Colonic mucosa (tissue), 4 donors: ENCODE measurements at regions not wholly inside any gene's neighbourhood (a gene's known extent, or its start where the extent isn't known, plus 50 kb on each side); places are given as distances from the start of the nearest gene placed in this dataset.

Source experiments
- DNase-seq: peaks from one replicate; pipeline ENCODE4 v3.0.0-alpha.2; 2020
- H3K27ac ChIP-seq: fragments of 200-600 bp; one replicate; pipeline ENCODE4 v1.8.0; 2021
- H3K27me3 ChIP-seq: fragments of 200-600 bp; one replicate; pipeline ENCODE4 v1.8.0; 2021
- H3K36me3 ChIP-seq: fragments of 200-600 bp; one replicate; pipeline ENCODE4 v1.8.0; 2021
- H3K4me1 ChIP-seq: fragments of 200-600 bp; one replicate; pipeline ENCODE4 v1.8.0; 2021; ENCODE audit warnings: mild to moderate bottlenecking
- H3K4me3 ChIP-seq: fragments of 200-600 bp; one replicate; pipeline ENCODE4 v1.8.0; 2021
- H3K9ac ChIP-seq, 2 donors: one replicate each; pipeline ENCODE4 v1.7.0; 2013; ENCODE audit warnings: control low read depth in 2 of 2, low read depth in 2 of 2, low read length in 2 of 2
- H3K9me3 ChIP-seq: fragments of 200-600 bp; one replicate; pipeline ENCODE4 v1.8.0; 2021
- intact Hi-C: fragments of 100-400 bp; cut with DNase I; formaldehyde crosslinking; loops from one replicate; pipeline ENCODE4 v1.14.1; 2022
- TF ChIP-seq, protein P1 (sequence below): fragments of 200-600 bp; IDR thresholded peaks from one replicate; pipeline ENCODE4 v1.8.0; 2022; ENCODE audit warnings: antibody characterized with exemption, mild to moderate bottlenecking
- donor health status: healthy.
- donor health status: DM: no; HTN: no; CAD: no.
- donor health status: DM: no; HTN: no; CAD: no.

DNA sequence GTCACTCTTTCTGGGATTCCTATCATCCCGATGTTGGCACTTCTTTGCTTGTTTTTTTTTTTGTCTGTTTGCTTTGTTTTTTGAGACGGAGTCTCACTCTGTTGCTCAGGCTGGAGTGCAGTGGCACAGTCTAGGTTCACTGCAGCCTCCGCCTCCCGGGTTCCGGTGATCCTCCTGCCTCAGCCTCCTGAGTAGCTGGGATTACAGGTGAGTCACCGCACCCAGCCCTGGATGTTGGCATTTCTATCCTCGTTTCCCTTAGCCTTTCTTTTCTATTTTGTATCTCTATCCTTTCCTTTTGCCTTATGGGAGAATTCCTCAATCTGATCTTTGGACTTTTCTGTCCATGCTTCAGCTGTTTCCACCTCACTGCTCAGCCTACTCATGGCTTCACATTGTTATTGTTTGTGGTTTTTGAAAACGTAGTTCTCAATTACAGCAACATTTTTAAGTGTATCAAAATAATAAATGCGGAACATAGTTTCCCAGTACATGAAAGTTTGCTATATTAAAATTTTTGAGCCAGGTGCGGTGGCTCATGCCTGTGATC, 62.1 kb upstream of the ZNF516 start:
- Histone ChIP-seq H3K4me1 (no peaks in the 10 kb centered on the region), H3K36me3 (no peaks in the 10 kb centered on the region), H3K9ac (no peak overlapping the region), H3K9me3 (no peaks in the 10 kb centered on the region), H3K27ac (no peak overlapping the region), H3K4me3 (no peak overlapping the region), H3K27me3 (no peaks in the 10 kb centered on the region)
- TF ChIP-seq, protein P1, sequence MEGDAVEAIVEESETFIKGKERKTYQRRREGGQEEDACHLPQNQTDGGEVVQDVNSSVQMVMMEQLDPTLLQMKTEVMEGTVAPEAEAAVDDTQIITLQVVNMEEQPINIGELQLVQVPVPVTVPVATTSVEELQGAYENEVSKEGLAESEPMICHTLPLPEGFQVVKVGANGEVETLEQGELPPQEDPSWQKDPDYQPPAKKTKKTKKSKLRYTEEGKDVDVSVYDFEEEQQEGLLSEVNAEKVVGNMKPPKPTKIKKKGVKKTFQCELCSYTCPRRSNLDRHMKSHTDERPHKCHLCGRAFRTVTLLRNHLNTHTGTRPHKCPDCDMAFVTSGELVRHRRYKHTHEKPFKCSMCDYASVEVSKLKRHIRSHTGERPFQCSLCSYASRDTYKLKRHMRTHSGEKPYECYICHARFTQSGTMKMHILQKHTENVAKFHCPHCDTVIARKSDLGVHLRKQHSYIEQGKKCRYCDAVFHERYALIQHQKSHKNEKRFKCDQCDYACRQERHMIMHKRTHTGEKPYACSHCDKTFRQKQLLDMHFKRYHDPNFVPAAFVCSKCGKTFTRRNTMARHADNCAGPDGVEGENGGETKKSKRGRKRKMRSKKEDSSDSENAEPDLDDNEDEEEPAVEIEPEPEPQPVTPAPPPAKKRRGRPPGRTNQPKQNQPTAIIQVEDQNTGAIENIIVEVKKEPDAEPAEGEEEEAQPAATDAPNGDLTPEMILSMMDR: no peak
- intact Hi-C loops: no loop called here
- DNase-seq: no peak

DNA sequence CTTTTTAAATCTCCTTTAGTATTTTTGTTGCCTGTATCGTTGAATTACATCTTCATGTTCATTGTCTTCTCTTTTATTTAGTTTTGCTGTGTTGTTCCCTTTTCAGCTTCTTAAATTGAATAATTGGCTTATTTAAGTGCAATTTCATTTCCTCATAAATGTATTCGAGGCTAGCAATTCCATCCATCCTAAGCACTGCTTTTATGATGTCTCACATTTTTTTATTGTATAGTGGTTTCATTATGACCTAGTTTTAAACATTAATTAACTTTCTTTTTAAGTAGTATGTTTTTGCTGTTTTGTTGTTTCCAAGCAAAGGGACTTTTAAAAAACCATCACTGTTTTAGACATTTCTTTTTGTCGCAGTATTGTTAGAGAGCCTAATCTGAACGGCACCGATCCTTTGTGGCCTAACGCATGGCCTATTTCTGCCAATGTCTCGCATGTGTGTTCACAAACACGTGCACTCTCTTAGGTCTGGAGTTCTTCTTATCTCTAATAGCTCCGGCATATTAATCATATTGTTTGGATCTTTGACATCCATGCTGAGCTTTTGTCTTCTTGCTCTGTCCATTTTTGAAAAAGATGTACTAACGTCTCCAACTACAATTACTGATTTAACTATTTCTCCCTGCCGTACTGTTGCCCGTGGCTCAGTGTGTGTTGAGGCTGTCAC, 59.6 kb upstream of the ZNF516 start:
- no peaks in the 10 kb centered on the region for H3K27me3 ChIP-seq
- intact Hi-C loops: no loop called here
- DNase-seq: no peak
- no peaks in the 10 kb centered on the region for H3K9me3 ChIP-seq
- no peak overlapping the region for H3K9ac ChIP-seq
- no peaks in the 10 kb centered on the region for H3K36me3 ChIP-seq
- peak overlapping the region; percentile 25 for H3K27ac ChIP-seq
- H3K4me3 ChIP-seq: no peak overlapping the region
- TF ChIP-seq, protein P1: no peak
- no peaks in the 10 kb centered on the region for H3K4me1 ChIP-seq

DNA sequence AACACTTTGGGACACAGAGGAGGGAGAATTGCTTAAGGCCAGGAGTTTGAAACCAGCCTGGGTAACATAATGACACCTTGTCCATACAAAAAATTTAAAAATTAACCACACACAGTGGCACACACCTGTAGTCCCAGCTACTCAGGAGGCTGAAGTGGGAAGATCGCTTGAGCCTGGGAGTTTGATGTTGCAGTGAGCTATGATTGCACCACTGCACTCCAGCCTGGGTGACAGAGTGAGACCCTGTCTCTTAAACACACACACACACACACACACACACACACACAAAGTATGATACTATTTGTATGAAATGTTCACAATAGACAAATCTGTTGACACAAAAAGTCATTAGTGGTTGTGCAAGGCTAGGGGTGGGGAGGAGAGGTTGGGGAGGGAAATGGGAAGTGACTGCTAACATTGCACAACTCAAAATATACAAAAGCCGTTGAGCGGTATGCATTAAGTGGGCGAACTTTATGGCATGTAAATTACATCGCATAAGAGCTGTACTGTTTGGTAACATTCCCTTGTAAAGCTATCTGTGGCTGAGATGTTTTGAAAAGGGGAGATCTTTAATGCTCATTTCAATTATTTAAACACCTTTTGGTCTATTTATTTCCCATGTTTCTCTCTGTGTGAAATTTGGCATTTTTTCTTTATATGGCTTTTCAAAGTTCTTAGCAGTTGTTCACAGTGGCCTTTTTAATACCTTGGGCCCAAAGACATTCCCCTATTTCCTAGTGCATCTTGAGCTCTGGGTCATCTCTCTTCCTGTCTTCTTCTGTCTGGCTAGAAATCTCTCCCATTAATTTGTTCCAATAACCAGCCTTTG, 58.9 kb upstream of the ZNF516 start:
- DNase-seq: peak; percentile 47
- Histone ChIP-seq H3K27me3 (no peaks in the 10 kb centered on the region), H3K9me3 (no peaks in the 10 kb centered on the region), H3K9ac (no peak overlapping the region), H3K36me3 (no peaks in the 10 kb centered on the region), H3K4me3 (no peak overlapping the region), H3K27ac (peak overlapping the region; percentile 25), H3K4me1 (no peaks in the 10 kb centered on the region)
- TF ChIP-seq, protein P1: no peak
- intact Hi-C loops: no loop called here

DNA sequence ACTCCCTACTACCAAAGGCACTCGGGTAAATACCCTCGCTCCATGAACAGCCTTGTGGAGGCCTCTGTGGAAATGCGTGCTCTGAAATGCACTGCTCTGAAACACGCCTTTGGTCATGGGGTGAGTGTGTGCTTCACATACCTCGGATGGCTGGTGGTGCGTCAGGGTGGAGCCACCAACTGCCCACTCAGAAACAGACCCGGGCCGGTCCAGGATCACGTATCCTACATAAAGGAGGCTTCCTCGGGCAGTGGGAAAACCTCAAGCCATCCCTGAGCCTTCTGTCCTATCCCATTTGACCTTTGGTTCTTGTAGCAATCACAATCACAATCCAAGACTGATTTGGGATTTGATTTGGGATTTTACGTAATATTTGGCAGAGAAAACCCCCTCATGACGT, 53.5 kb upstream of the ZNF516 start:
- DNase-seq: no peak
- TF ChIP-seq, protein P1: no peak
- Histone ChIP-seq H3K9me3 (no peaks in the 10 kb centered on the region), H3K36me3 (no peaks in the 10 kb centered on the region), H3K4me3 (no peak overlapping the region), H3K4me1 (no peaks in the 10 kb centered on the region), H3K27me3 (no peaks in the 10 kb centered on the region), H3K9ac (no peak overlapping the region), H3K27ac (no peak overlapping the region)
- intact Hi-C loops: no loop called here

DNA sequence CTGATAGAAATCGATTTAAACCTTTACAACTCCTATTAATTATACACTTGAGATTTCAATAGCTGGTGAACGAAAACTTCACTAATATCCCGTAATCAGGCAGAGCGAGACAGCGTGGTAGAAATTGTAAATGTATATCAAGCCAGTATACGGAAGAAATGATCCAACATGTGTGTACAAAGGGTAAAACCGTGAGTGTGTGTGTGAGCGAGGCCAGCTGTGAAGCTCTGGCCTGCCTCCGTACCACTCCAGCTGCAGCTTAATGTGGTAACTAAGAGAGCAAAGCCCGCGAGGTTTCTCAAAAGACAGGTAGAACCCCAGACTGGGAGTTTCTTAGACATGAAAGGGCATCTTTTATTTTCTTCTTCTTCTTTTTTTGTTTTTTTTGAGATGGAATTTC, 52.3 kb upstream of the ZNF516 start:
- no peak for DNase-seq
- Histone ChIP-seq H3K27me3 (no peaks in the 10 kb centered on the region), H3K4me1 (no peaks in the 10 kb centered on the region), H3K27ac (no peak overlapping the region), H3K4me3 (no peak overlapping the region), H3K36me3 (no peaks in the 10 kb centered on the region), H3K9ac (no peak overlapping the region), H3K9me3 (no peaks in the 10 kb centered on the region)
- TF ChIP-seq, protein P1: no peak
- intact Hi-C loops: no loop called here
